Activated T-cell treated with anti-CD3 and anti-CD28 coated beads, Interleukin-2, amount 50 U/mL, for 72 hours (primary cell): ENCODE measurements at regions not wholly inside any gene's neighbourhood (a gene's known extent, or its start where the extent isn't known, plus 50 kb on each side); places are given as distances from the start of the nearest gene placed in this dataset.
"Not testable (repeated sequence)": the region's sequence is repeated elsewhere in the genome, so short reads cannot be mapped to it uniquely, and the experiment has no call there.

Experiments used
- ATAC-seq, 2 donors: fragments of 150-1000 bp; cut with Tn5 transposase; replicated peaks in 1 of 2; 2 replicates each; pipeline ENCODE4 v1.10.0; 2021; ENCODE audit warnings: moderate library complexity in 2 of 2, mild to moderate bottlenecking in 1 of 2
- DNase-seq, 2 donors: peaks; one replicate each; pipeline ENCODE4 v3.0.0; 2021 to 2022; ENCODE audit warnings: mixed read lengths in 1 of 2
- H3K27ac Mint-ChIP-seq: one replicate; pipeline ENCODE4 v1.8.0; 2022; ENCODE audit warnings: mild to moderate bottlenecking, moderate library complexity, mixed read lengths
- H3K27me3 Mint-ChIP-seq: one replicate; pipeline ENCODE4 v1.8.0; 2022; ENCODE audit warnings: low read depth, mixed read lengths
- H3K36me3 Mint-ChIP-seq, 2 donors: one replicate each; pipeline ENCODE4 v1.8.0; 2022; ENCODE audit warnings: mixed read lengths in 2 of 2, mild to moderate bottlenecking in 1 of 2; ENCODE audit not compliant: insufficient read depth in 2 of 2
- H3K4me1 Mint-ChIP-seq: one replicate; pipeline ENCODE4 v1.8.0; 2022; ENCODE audit warnings: low read depth, mixed read lengths
- H3K4me3 Mint-ChIP-seq, 2 donors: one replicate each; pipeline ENCODE4 v1.8.0; 2022; ENCODE audit warnings: mild to moderate bottlenecking in 2 of 2, mixed read lengths in 2 of 2, moderate library complexity in 2 of 2
- H3K9me3 Mint-ChIP-seq, 2 donors: one replicate each; pipeline ENCODE4 v1.8.0; 2022; ENCODE audit warnings: mixed read lengths in 2 of 2

DNA sequence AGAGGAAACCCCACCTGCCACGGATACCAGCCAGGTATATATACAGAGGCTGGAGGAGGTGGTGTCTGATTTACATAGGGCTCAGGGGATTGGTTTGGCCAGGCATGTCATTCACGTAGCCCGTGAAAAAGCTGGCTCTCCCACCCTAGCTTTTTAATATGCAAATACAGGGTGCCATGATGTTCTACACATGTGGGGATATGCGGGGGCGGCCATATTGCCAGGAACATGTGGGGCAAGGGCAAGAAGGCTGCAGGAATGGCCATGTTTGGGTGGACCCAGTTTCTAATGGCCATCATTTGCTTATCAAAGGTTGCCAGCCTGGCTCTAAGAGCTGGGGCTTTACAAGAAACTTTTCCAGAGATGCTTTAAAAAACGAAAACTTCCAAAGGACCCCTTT, 131.5 kb upstream of the KIF5B start:
- Mint-ChIP-seq H3K4me3 (no peak overlapping the region), H3K36me3 (no peaks in the 10 kb centered on the region), H3K27me3 (no peaks in the 10 kb centered on the region), H3K9me3 (no peaks in the 10 kb centered on the region), H3K4me1 (peaks cover 10% of the 10 kb centered on the region), H3K27ac (no peak overlapping the region)
- ATAC-seq: no peak
- no peak for DNase-seq

DNA sequence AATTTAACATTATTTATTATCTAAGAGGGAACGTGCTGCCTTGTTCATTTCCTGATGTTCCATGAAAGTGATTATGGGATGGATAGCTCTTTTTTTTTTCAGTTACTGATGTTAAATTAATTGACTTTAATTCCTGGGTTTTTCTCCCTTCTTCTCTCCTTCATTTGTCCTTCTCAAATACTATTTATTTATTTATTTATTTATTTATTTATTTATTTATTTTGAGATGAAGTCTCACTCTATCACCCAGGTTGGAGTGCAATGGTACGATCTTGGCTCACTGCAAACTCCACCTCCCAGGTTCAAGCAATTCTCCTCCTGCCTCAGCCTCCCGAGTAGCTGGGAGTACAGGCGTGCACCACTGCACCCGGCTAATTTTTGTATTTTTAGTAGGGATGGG, 127.4 kb upstream of the KIF5B start:
- not testable (repeated sequence) for H3K4me1 Mint-ChIP-seq

DNA sequence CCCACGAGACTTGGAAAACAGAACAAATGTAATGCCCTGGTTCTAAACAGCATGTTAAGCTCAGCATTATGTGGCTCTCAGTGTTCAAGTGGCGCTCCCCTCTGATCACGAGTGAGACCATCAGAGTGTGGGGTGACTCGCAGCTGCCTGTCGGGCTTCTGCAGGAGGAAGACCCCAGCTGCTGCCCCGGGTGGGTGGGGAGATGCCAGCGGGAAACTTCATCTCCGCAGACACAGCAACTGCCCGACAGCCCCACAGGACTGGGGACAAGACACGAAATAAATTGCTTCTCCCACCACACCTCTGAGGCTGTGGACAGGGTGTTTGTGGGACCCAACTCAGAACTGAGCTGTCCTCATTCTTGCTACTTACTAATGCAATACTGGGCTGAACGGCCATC, 126.3 kb upstream of the KIF5B start:
- ATAC-seq (no peak), DNase-seq (no peak)
- Mint-ChIP-seq H3K27me3 (no peaks in the 10 kb centered on the region), H3K4me1 (no peaks in the 10 kb centered on the region), H3K27ac (no peak overlapping the region), H3K4me3 (no peak overlapping the region), H3K9me3 (no peaks in the 10 kb centered on the region), H3K36me3 (no peaks in the 10 kb centered on the region)

More for the DNA sequence above, 127.4 kb upstream of the KIF5B start:
- not testable (repeated sequence) for H3K27ac Mint-ChIP-seq, DNase-seq, ATAC-seq, H3K27me3 Mint-ChIP-seq, H3K4me3 Mint-ChIP-seq, H3K36me3 Mint-ChIP-seq, H3K9me3 Mint-ChIP-seq

DNA sequence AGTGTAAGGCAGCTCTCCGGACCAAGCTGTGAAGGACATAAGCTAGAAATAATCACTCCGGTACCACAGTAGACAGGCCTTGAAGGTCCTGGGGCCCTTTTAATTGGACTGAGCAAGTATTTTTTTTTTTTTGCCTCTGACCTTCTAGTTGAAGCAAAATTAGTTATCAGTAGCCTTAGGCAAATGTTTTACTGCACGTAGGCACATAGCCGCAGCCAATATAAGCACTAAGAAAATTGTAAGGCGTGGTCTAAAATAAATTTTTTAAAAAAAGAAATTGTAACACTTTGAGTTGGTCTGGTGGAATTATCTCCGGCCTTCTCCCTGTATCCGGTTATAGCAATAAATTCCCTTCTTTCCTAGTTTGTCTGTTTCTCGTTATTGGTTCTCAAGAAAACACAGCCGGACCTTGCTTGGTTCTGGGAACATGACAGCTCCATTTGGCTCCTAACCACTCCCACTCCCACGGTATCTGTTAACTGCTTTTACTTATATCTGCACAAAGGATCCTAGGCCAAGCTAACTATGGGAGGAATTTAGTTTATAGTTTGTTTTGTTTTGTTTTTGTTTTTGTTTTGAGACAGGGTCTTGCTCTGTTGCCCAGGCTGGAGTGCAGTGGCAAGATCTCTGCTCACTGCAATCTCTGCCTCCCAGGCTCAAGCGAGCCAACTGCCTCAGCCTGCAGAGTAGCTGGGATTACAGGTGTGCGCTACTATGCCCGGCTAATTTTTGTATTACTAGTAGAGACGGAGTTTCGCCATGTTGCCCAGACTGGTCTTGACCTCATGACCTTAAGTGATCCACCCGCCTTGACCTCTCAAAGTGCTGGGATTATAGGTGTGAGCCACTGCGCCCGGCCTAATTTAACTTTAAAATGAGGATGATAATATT, 124.4 kb upstream of the KIF5B start:
- H3K36me3 Mint-ChIP-seq: no peaks in the 10 kb centered on the region
- H3K4me1 Mint-ChIP-seq: no peaks in the 10 kb centered on the region
- no peak overlapping the region for H3K27ac Mint-ChIP-seq
- ATAC-seq: no peak
- no peaks in the 10 kb centered on the region for H3K9me3 Mint-ChIP-seq
- no peak for DNase-seq
- no peak overlapping the region for H3K4me3 Mint-ChIP-seq
- H3K27me3 Mint-ChIP-seq: no peaks in the 10 kb centered on the region

DNA sequence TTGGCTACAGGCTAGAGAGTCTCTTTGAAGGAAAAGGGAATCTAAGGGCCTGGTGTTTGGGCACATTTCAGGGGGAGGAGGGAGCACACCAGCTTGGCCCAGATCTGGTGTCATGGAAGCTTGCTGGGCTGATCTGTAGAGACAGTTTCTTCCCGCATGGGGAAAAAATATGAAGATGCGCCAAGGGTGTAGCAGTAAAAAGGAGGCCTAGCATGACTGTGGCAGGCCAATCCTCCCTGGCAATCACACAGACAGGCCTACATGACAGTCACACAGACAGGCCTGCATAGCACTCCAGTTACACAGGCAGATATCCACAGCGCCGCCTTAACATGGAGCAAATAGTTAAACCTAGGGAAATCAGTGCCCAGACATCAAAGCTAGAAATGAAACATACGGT, 123.6 kb upstream of the KIF5B start:
- ATAC-seq: no peak
- no peak overlapping the region for H3K4me3 Mint-ChIP-seq
- no peaks in the 10 kb centered on the region for H3K4me1 Mint-ChIP-seq

DNA sequence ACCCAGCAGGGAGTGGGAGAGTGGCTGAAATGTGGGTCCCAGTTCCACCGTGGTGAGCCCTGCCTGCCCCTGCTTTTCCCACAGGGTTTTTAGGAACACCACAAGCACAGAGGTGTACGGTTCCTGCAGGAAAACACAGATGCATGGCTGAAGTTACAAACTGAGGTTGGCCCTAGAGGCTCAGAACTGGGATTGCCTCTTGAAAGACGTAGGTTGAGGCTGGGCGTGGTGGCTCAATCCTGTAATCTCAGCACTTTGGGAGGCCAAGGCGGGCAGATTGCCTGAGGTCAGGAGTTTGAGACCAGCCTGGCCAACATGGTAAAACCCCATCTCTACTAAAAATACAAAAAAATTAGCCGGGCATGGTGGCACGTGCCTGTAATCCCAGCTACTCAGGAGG, 121.4 kb upstream of the KIF5B start:
- not testable (repeated sequence) for H3K27me3 Mint-ChIP-seq, H3K36me3 Mint-ChIP-seq, H3K4me1 Mint-ChIP-seq, ATAC-seq, H3K9me3 Mint-ChIP-seq, DNase-seq, H3K27ac Mint-ChIP-seq, H3K4me3 Mint-ChIP-seq

More for the DNA sequence above, 123.6 kb upstream of the KIF5B start:
- Mint-ChIP-seq H3K27ac (no peak overlapping the region), H3K36me3 (no peaks in the 10 kb centered on the region), H3K9me3 (no peaks in the 10 kb centered on the region), H3K27me3 (no peaks in the 10 kb centered on the region)
- DNase-seq: no peak

DNA sequence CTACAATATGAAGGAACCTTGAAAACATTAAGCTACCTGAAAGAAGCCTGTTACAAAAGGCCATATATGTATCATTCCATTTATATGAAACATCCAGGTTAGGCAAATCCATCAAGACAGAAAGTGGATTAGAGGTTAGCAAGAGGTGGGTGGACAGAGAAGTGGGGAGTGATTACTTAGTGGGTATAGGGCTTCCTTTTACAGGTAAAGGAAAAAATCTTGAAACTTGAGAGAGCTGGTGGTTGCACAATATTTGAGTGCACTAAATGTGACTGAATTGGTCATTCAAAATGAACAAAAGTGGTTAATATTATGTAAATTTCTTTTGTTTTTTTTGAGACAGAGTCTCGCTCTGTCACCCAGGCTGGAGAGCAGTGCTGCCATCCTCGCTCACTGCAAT, 119.4 kb upstream of the KIF5B start:
- ATAC-seq (no peak), DNase-seq (no peak)
- no peaks in the 10 kb centered on the region for H3K4me1 Mint-ChIP-seq
- no peak overlapping the region for H3K27ac Mint-ChIP-seq
- H3K4me3 Mint-ChIP-seq: no peak overlapping the region
- H3K27me3 Mint-ChIP-seq: no peaks in the 10 kb centered on the region
- no peaks in the 10 kb centered on the region for H3K9me3 Mint-ChIP-seq
- no peaks in the 10 kb centered on the region for H3K36me3 Mint-ChIP-seq

DNA sequence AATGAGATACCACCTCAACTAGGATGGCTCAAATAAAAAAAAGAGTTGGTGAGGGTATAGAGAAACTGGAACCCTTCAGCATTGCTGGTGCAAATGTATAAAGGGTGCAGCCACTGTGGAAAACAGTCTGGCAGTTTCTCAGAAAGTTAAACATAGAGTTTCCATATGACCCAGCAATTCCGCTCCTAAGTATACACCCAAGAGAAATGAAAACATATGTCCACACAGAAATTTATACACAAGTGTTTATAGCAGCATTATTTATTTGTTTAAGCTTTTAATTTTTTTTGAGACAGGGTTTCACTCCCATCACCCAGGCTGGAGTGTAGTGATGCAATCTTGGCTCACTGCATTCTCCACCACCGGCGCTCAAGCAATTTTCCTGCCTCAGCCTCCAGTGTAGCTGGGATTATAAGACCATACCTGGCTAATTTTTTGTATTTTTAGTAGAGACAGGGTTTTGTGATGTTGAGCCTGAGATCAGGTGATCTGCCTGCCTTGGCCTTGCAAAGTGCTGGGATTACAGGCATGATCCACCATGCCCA, 118.2 kb upstream of the KIF5B start:
- Mint-ChIP-seq H3K36me3 (no peaks in the 10 kb centered on the region), H3K27ac (no peak overlapping the region), H3K4me3 (no peak overlapping the region), H3K9me3 (no peaks in the 10 kb centered on the region), H3K4me1 (no peaks in the 10 kb centered on the region), H3K27me3 (peaks cover 7% of the 10 kb centered on the region)
- ATAC-seq: no peak
- DNase-seq: no peak

DNA sequence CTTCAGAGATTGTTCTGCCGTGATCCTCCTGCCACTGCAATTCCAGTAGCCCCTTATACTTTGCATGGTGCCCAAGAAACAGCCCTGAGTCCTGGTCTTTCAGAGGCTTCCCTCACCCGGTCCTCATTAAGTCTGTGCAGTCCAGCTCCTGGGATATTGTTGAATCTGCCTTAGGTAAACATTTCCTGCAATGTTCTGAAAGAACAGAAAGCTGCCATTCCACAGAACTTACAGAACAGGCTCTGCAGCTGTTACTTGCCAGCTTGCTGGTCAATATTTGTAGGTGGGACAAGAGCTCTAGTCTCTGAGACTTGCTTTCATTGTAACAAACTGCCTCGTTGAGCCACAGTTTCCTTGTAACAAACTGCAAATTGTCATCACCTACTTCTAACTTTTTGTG, 115.0 kb upstream of the KIF5B start:
- H3K36me3 Mint-ChIP-seq: no peaks in the 10 kb centered on the region
- H3K27me3 Mint-ChIP-seq: peaks cover 7% of the 10 kb centered on the region
- no peaks in the 10 kb centered on the region for H3K4me1 Mint-ChIP-seq
- ATAC-seq (no peak), DNase-seq (no peak)
- H3K4me3 Mint-ChIP-seq: no peak overlapping the region
- no peak overlapping the region for H3K27ac Mint-ChIP-seq
- no peaks in the 10 kb centered on the region for H3K9me3 Mint-ChIP-seq

DNA sequence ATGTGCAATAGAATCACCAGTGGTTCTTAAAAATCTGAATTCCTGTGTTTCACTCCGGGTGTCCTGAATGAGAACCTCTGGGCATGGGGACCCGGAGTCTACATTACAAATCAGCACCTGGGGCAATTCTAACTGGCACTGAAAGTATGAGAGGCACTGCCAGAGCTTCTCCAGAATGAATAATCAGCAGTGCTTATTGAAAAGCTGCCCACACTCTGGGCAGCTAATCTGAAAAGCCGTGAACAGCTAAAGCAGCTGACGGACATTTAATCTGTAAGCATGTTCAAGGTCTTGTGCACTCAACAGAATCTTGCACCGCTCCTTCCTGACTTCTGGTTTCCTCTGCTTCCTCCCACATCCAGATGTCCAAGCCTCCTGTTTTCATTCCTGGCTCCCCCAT, 113.3 kb upstream of the KIF5B start:
- no peak overlapping the region for H3K4me3 Mint-ChIP-seq
- H3K27me3 Mint-ChIP-seq: peaks cover 13% of the 10 kb centered on the region
- no peaks in the 10 kb centered on the region for H3K4me1 Mint-ChIP-seq
- DNase-seq (no peak), ATAC-seq (no peak)
- H3K9me3 Mint-ChIP-seq: no peaks in the 10 kb centered on the region
- no peak overlapping the region for H3K27ac Mint-ChIP-seq
- H3K36me3 Mint-ChIP-seq: no peaks in the 10 kb centered on the region

DNA sequence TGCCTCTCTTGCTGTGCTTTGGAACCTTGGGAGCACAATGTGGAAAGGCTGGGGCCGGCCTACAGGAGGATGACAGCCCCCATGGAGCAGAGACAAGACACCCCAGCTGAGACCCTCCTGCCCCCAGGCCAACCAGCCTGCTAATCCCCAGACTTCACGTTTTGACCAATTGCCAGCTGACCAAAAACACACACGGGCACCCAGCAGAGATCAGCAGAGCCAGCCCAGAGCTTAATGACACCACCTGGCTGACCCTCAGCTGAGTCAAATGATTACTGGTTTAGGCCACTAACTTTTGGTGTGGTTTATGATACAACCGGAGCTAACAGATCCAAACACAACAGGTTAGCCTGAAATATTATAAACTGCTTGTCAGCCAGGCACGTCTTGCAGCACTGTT, 111.2 kb upstream of the KIF5B start:
- no peak for ATAC-seq
- no peak for DNase-seq
- H3K27me3 Mint-ChIP-seq: peaks cover 16% of the 10 kb centered on the region
- H3K4me3 Mint-ChIP-seq: no peak overlapping the region
- no peaks in the 10 kb centered on the region for H3K9me3 Mint-ChIP-seq
- H3K36me3 Mint-ChIP-seq: no peaks in the 10 kb centered on the region
- no peaks in the 10 kb centered on the region for H3K4me1 Mint-ChIP-seq
- no peak overlapping the region for H3K27ac Mint-ChIP-seq

DNA sequence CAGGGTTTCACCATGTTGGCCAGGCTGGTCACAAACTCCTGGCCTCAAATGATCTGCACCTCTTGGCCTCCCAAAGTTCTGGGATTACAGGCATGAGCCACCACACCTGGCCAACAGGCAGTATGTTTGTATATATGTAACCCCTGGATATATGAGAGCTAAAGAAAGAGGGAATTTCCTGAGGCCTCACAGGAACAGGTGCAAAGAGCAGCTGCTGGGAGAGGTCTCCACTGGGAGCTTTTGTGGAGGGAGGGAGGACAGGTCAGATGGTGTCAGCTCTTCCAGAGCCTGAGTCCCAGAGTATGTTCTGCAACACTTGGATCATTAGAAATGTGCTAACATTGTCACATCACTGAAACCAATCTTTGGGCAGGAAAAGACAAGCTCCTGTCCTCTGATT, 110.1 kb upstream of the KIF5B start:
- no peaks in the 10 kb centered on the region for H3K9me3 Mint-ChIP-seq
- DNase-seq: no peak
- H3K4me3 Mint-ChIP-seq: no peak overlapping the region
- H3K36me3 Mint-ChIP-seq: no peaks in the 10 kb centered on the region
- peaks cover 16% of the 10 kb centered on the region for H3K27me3 Mint-ChIP-seq
- no peak overlapping the region for H3K27ac Mint-ChIP-seq
- no peak for ATAC-seq
- no peaks in the 10 kb centered on the region for H3K4me1 Mint-ChIP-seq

DNA sequence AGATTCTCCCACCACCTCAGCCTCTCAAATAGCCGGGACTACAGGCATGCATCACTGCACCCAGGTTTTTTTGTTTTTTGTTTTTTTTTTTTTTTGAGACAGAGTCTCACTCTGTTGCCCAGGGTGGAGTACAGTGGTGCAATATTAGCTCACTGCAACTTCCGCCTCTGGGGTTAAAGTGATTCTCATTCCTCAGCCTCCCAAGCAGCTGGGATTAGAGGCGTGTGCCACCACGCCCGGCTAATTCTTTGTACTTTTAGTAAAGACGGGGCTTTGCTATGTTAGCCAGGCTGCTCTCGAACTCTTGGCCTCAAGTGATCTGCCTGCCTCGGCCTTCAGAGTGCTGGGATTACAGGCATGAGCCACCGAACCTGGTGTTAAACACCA, 107.5 kb upstream of the KIF5B start:
- Mint-ChIP-seq H3K27ac (no peak overlapping the region), H3K27me3 (peaks cover 9% of the 10 kb centered on the region), H3K9me3 (no peaks in the 10 kb centered on the region), H3K4me3 (no peak overlapping the region), H3K4me1 (no peaks in the 10 kb centered on the region), H3K36me3 (no peaks in the 10 kb centered on the region)
- DNase-seq (no peak), ATAC-seq (no peak)
